Body of pancreas (tissue), 4 donors: ENCODE measurements at regions not wholly inside any gene's neighbourhood (a gene's known extent, or its start where the extent isn't known, plus 50 kb on each side); places are given as distances from the start of the nearest gene placed in this dataset.

Experiments used
- ATAC-seq: fragments of 150-250 bp; one replicate; pipeline ENCODE4 v1.9.1; 2016
- DNase-seq, 4 donors: peaks; one replicate each; pipeline ENCODE4 v3.0.0-alpha.2; 2019
- H3K27ac ChIP-seq, 4 donors: fragments of 200-600 bp; sonication (generic); 1 replicate in 3 of 4; 2 replicates in 1 of 4; pipeline versions ENCODE4 v1.5.1 to v1.6.1; 2016 to 2019; ENCODE audit warnings: mild to moderate bottlenecking in 1 of 4, mixed read lengths in 1 of 4, moderate library complexity in 1 of 4
- H3K27me3 ChIP-seq, 2 donors: fragments of 200-600 bp; sonication (generic); one replicate each; pipeline ENCODE4 v1.6.0; 2016; ENCODE audit warnings: mild to moderate bottlenecking in 1 of 2
- H3K36me3 ChIP-seq, 2 donors: fragments of 200-600 bp; sonication (generic); replicated peaks in 1 of 2; 2 replicates each; pipeline ENCODE4 v1.5.1; 2016; ENCODE audit warnings: low read depth in 2 of 2; ENCODE audit not compliant: insufficient read depth in 1 of 2
- H3K4me1 ChIP-seq: fragments of 200-600 bp; sonication (generic); one replicate; pipeline ENCODE4 v1.6.0; 2016
- H3K4me3 ChIP-seq, 2 donors: fragments of 200-600 bp; sonication (generic); 1 replicate in 1 of 2; 2 replicates in 1 of 2; pipeline ENCODE4 v1.5.1; 2016 to 2019
- H3K9me3 ChIP-seq, 3 donors: fragments of 200-600 bp; sonication (generic); 1 replicate in 2 of 3; 2 replicates in 1 of 3; pipeline ENCODE4 v1.5.1; 2016
- CTCF ChIP-seq, 7 experiments: fragments of 450-650 bp in 4 of 7; fragments of 200-600 bp in 3 of 7; sonication (generic) in 3 of 7; IDR thresholded peaks; one replicate each; pipeline ENCODE4 v1.5.1; 2016 to 2019; ENCODE audit warnings: antibody characterized with exemption in 7 of 7
- POLR2A ChIP-seq, 3 donors: fragments of 450-650 bp; IDR thresholded peaks; one replicate each; pipeline ENCODE4 v1.6.1; 2016; ENCODE audit warnings: antibody characterized with exemption in 3 of 3, mild to moderate bottlenecking in 2 of 3
- WGBS, 2 donors: methylation state at CpG; one replicate each; pipeline ENCODE4 v1.1.5; 2017; 5-methylcytosine and 5-hydroxymethylcytosine counted together
- intact Hi-C: fragments of 100-400 bp; cut with DNase I; formaldehyde crosslinking; loops from one replicate; pipeline ENCODE4 v1.15.1; 2023

GRCh38 chr1:53393325-53393792, 65.5 kb upstream of the LRP8 start:
- WGBS, 2 donors: 12 to 20% methylated on average over 6 to 10 of the region's 10 CpGs
- H3K36me3 ChIP-seq: no peaks in the 10 kb centered on the region
- H3K4me3 ChIP-seq: no peak overlapping the region
- peak; percentile 70 to 81 (median 76) for DNase-seq
- TF ChIP-seq POLR2A (IDR thresholded peaks at IDR 0.05) (no peak), CTCF (IDR thresholded peaks at IDR 0.05) (peak; percentile 81 to 94 (median 87))
- peak; percentile 83 for ATAC-seq
- H3K27ac ChIP-seq: no peak overlapping the region
- H3K4me1 ChIP-seq: no peaks in the 10 kb centered on the region
- H3K9me3 ChIP-seq: no peaks in the 10 kb centered on the region
- intact Hi-C loops: no loop called here
- no peaks in the 10 kb centered on the region for H3K27me3 ChIP-seq

- H3K36me3 ChIP-seq: no peaks in the 10 kb centered on the region
- intact Hi-C loops: loop anchor here (2.0 kb wide), 1 partner anchor 118 kb away; no protein-coding TSS in a partner anchor
- H3K4me1 ChIP-seq: no peaks in the 10 kb centered on the region
- H3K4me3 ChIP-seq: no peak overlapping the region
- no peaks in the 10 kb centered on the region for H3K27me3 ChIP-seq
- WGBS, 2 donors: 63 to 67% methylated on average over 6 of the region's 6 CpGs
- no peak for ATAC-seq
- no peak for DNase-seq
- no peak for TF ChIP-seq CTCF (IDR thresholded peaks at IDR 0.05)
- no peak overlapping the region for H3K27ac ChIP-seq
- H3K9me3 ChIP-seq: no peaks in the 10 kb centered on the region
Measured at GRCh38 chr1:53394306-53394705, 64.9 kb upstream of the DMRTB1 start.

GRCh38 chr1:53395671-53396215, 63.5 kb upstream of the DMRTB1 start:
- Histone ChIP-seq H3K27me3 (no peaks in the 10 kb centered on the region), H3K9me3 (no peaks in the 10 kb centered on the region), H3K27ac (no peak overlapping the region), H3K36me3 (no peaks in the 10 kb centered on the region), H3K4me1 (no peaks in the 10 kb centered on the region), H3K4me3 (no peak overlapping the region)
- intact Hi-C loops: loop anchor here (2.0 kb wide), 1 partner anchor 119 kb away; no protein-coding TSS in a partner anchor
- 39 to 46% methylated on average over 7 to 10 of the region's 10 CpGs for WGBS, 2 donors
- DNase-seq (no peak), ATAC-seq (no peak)
- TF ChIP-seq POLR2A (IDR thresholded peaks at IDR 0.05): no peak
- TF ChIP-seq CTCF (IDR thresholded peaks at IDR 0.05): no peak

GRCh38 chr1:53396573-53397268, 62.5 kb upstream of the DMRTB1 start:
- DNase-seq: no peak
- Histone ChIP-seq H3K27me3 (no peaks in the 10 kb centered on the region), H3K27ac (no peak overlapping the region), H3K4me3 (no peak overlapping the region), H3K36me3 (no peaks in the 10 kb centered on the region), H3K4me1 (no peaks in the 10 kb centered on the region), H3K9me3 (no peaks in the 10 kb centered on the region)
- TF ChIP-seq POLR2A (IDR thresholded peaks at IDR 0.05) (no peak), CTCF (IDR thresholded peaks at IDR 0.05) (no peak)
- no peak for ATAC-seq
- intact Hi-C loops: no loop called here
- WGBS, 2 donors: 49 to 65% methylated on average over 5 to 8 of the region's 8 CpGs

GRCh38 chr1:53398091-53398490, 61.1 kb upstream of the DMRTB1 start:
- Histone ChIP-seq H3K9me3 (no peaks in the 10 kb centered on the region), H3K4me3 (no peak overlapping the region), H3K27ac (no peak overlapping the region), H3K36me3 (no peaks in the 10 kb centered on the region), H3K27me3 (no peaks in the 10 kb centered on the region), H3K4me1 (no peaks in the 10 kb centered on the region)
- TF ChIP-seq POLR2A (IDR thresholded peaks at IDR 0.05) (no peak), CTCF (IDR thresholded peaks at IDR 0.05) (no peak)
- WGBS, 2 donors: 41 to 47% methylated on average over 4 of the region's 4 CpGs
- ATAC-seq: no peak
- intact Hi-C loops: no loop called here
- DNase-seq: no peak
